Natural killer cell (primary cell): ENCODE measurements at regions not wholly inside any gene's neighbourhood (a gene's known extent, or its start where the extent isn't known, plus 50 kb on each side); places are given as distances from the start of the nearest gene placed in this dataset.

Experiments
- ATAC-seq, 3 donors: fragments of 150-1000 bp in 2 of 3; fragments of 200-7000 bp in 1 of 3; cut with Tn5 transposase; 1 replicate in 1 of 3; 2 replicates in 2 of 3; pipeline ENCODE4 v1.10.0; 2021; ENCODE audit warnings: mild to moderate bottlenecking in 2 of 3, moderate library complexity in 2 of 3
- DNase-seq, 2 donors: peaks; one replicate each; pipeline versions ENCODE4 v3.0.0 to v3.0.0-alpha.2; 2013 to 2021; ENCODE audit warnings: mixed read lengths in 1 of 2
- H3K27ac ChIP-seq: one replicate; pipeline ENCODE4 v1.5.1; 2013; ENCODE audit warnings: mild to moderate bottlenecking, low read length
- H3K27me3 ChIP-seq: one replicate; pipeline ENCODE4 v1.6.1; 2013; ENCODE audit warnings: low read length; ENCODE audit not compliant: control insufficient read depth, insufficient read depth
- H3K36me3 ChIP-seq: one replicate; pipeline ENCODE4 v1.6.1; 2013; ENCODE audit warnings: low read length; ENCODE audit not compliant: control insufficient read depth, insufficient read depth
- H3K4me1 ChIP-seq: one replicate; pipeline ENCODE4 v1.6.1; 2013; ENCODE audit warnings: low read length; ENCODE audit not compliant: control insufficient read depth, insufficient read depth
- H3K4me3 ChIP-seq: one replicate; pipeline ENCODE4 v1.5.1; 2013; ENCODE audit warnings: low read length
- H3K9me3 ChIP-seq: one replicate; pipeline ENCODE4 v1.6.1; 2013; ENCODE audit warnings: low read length; ENCODE audit not compliant: control insufficient read depth, insufficient read depth
- H3K27ac Mint-ChIP-seq, 2 donors: one replicate each; pipeline ENCODE4 v1.8.0; 2022; ENCODE audit warnings: mild to moderate bottlenecking in 2 of 2, mixed read lengths in 2 of 2, moderate library complexity in 1 of 2
- H3K27me3 Mint-ChIP-seq, 2 donors: one replicate each; pipeline ENCODE4 v1.8.0; 2022; ENCODE audit warnings: low read depth in 2 of 2, mixed read lengths in 2 of 2
- H3K36me3 Mint-ChIP-seq: one replicate; pipeline ENCODE4 v1.8.0; 2022; ENCODE audit warnings: mixed read lengths
- H3K4me1 Mint-ChIP-seq, 2 donors: one replicate each; pipeline ENCODE4 v1.8.0; 2022; ENCODE audit warnings: mixed read lengths in 2 of 2
- H3K4me3 Mint-ChIP-seq: one replicate; pipeline ENCODE4 v1.8.0; 2022; ENCODE audit warnings: mild to moderate bottlenecking, moderate library complexity, mixed read lengths
- H3K9me3 Mint-ChIP-seq, 2 donors: one replicate each; pipeline ENCODE4 v1.8.0; 2022; ENCODE audit warnings: mixed read lengths in 2 of 2
- CTCF ChIP-seq: fragments of 200-600 bp; IDR thresholded peaks from one replicate; pipeline ENCODE4 v1.8.0; 2022; ENCODE audit warnings: antibody characterized with exemption
- WGBS: methylation state at CpG from one replicate; pipeline ENCODE4 v1.1.7; 2013; ENCODE audit warnings: missing lambda C conversion rate; ENCODE audit not compliant: insufficient coverage; 5-methylcytosine and 5-hydroxymethylcytosine counted together
- intact Hi-C: fragments of 100-400 bp; cut with micrococcal nuclease; formaldehyde crosslinking; loops from one replicate; pipeline ENCODE4 v1.14.2; 2022

GRCh38 chr5:89830691-89831090 is 578.9 kb downstream of the CETN3 start:
- Histone ChIP-seq H3K4me3 (no peak overlapping the region), H3K9me3 (no peaks in the 10 kb centered on the region), H3K4me1 (no peaks in the 10 kb centered on the region), H3K27ac (no peak overlapping the region), H3K36me3 (no peaks in the 10 kb centered on the region), H3K27me3 (no peaks in the 10 kb centered on the region)
- Mint-ChIP-seq H3K9me3 (peaks cover 2 to 6% of the 10 kb centered on the region in 2 donors), H3K27ac (no peak overlapping the region), H3K27me3 (no peaks in the 10 kb centered on the region), H3K4me1 (no peaks in the 10 kb centered on the region), H3K4me3 (no peak overlapping the region), H3K36me3 (no peaks in the 10 kb centered on the region)
- WGBS = 86% methylated on average over 2 of the region's 2 CpGs
- DNase-seq (no peak), ATAC-seq (no peak)
- TF ChIP-seq CTCF = no peak
- intact Hi-C loops = no loop called here

GRCh38 chr5:89827960-89828359 is 581.6 kb downstream of the CETN3 start:
- no peak overlapping the region for H3K27ac ChIP-seq
- H3K9me3 ChIP-seq = peaks cover 2% of the 10 kb centered on the region
- H3K4me3 ChIP-seq = no peak overlapping the region
- no peaks in the 10 kb centered on the region for H3K4me1 Mint-ChIP-seq
- H3K4me1 ChIP-seq = no peaks in the 10 kb centered on the region
- H3K36me3 Mint-ChIP-seq = no peaks in the 10 kb centered on the region
- 90% methylated on average over 6 of the region's 6 CpGs for WGBS
- H3K27me3 ChIP-seq = no peaks in the 10 kb centered on the region
- no peaks in the 10 kb centered on the region for H3K27me3 Mint-ChIP-seq
- intact Hi-C loops = no loop called here
- DNase-seq (no peak), ATAC-seq (no peak)
- H3K27ac Mint-ChIP-seq = no peak overlapping the region
- H3K4me3 Mint-ChIP-seq = no peak overlapping the region
- TF ChIP-seq CTCF = no peak
- no peaks in the 10 kb centered on the region for H3K36me3 ChIP-seq
- H3K9me3 Mint-ChIP-seq = peaks cover 2 to 7% of the 10 kb centered on the region in 2 donors

DNA sequence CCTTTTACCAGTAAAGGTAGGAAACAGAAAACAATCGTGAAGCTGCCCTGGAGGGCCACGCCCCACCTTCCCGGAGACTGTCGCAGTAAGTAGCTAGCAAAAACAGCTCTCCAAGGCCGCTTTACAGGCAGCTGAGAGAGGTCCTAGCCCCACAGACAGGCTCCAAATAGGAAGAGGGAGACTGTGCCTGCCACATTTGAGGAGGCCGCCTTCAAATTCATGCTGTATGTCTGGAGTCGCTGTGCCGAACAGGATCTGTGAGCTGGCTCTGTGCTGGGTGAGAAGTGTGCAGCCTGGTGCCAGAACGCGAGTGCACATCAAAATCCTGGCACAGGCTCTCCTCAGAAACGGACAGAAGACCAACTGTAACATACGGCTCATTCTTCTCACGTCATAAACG is 582.2 kb downstream of the CETN3 start:
- intact Hi-C loops = no loop called here
- DNase-seq = no peak
- peaks cover 2 to 7% of the 10 kb centered on the region in 2 donors for H3K9me3 Mint-ChIP-seq
- H3K27ac Mint-ChIP-seq = no peak overlapping the region
- H3K27me3 Mint-ChIP-seq = no peaks in the 10 kb centered on the region
- Histone ChIP-seq H3K27ac (no peak overlapping the region), H3K4me1 (no peaks in the 10 kb centered on the region), H3K4me3 (no peak overlapping the region), H3K27me3 (no peaks in the 10 kb centered on the region), H3K36me3 (no peaks in the 10 kb centered on the region), H3K9me3 (peaks cover 2% of the 10 kb centered on the region)
- no peak overlapping the region for H3K4me3 Mint-ChIP-seq
- no peak for TF ChIP-seq CTCF
- no peaks in the 10 kb centered on the region for H3K36me3 Mint-ChIP-seq
- no peaks in the 10 kb centered on the region for H3K4me1 Mint-ChIP-seq
- no peak for ATAC-seq
- 86% methylated on average over 14 of the region's 14 CpGs for WGBS

DNA sequence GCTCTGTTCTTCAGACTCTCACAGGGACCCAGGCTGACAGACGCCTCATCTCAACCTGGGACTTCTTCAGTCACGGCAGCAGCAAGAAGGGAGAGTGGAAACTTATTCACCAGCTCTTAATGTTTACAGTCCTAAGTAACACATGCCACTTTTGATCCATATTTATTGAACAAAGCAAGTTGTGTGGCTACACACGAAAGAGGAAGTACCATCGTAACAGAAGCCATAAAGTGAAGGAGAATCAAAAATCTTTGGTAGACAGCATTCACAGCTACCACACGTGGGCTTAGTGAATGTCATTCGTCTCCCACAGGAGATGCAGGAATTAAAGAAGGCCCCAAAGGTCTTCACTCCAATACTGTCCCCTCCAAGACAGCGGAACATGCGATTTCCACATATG is 582.6 kb downstream of the CETN3 start:
- Histone ChIP-seq H3K4me1 (no peaks in the 10 kb centered on the region), H3K27ac (no peak overlapping the region), H3K4me3 (no peak overlapping the region), H3K9me3 (peaks cover 2% of the 10 kb centered on the region), H3K27me3 (no peaks in the 10 kb centered on the region), H3K36me3 (no peaks in the 10 kb centered on the region)
- DNase-seq = no peak
- H3K36me3 Mint-ChIP-seq = no peaks in the 10 kb centered on the region
- TF ChIP-seq CTCF = no peak
- H3K9me3 Mint-ChIP-seq = peaks cover 2 to 9% of the 10 kb centered on the region in 2 donors
- H3K27me3 Mint-ChIP-seq = no peaks in the 10 kb centered on the region
- no peak overlapping the region for H3K27ac Mint-ChIP-seq
- intact Hi-C loops = no loop called here
- H3K4me1 Mint-ChIP-seq = no peaks in the 10 kb centered on the region
- 57% methylated on average over 8 of the region's 8 CpGs for WGBS
- no peak for ATAC-seq
- H3K4me3 Mint-ChIP-seq = no peak overlapping the region
